NB4 (cell line): ENCODE measurements at regions not wholly inside any gene's neighbourhood (a gene's known extent, or its start where the extent isn't known, plus 50 kb on each side); places are given as distances from the start of the nearest gene placed in this dataset.

Source experiments
- DNase-seq: peaks from one replicate; pipeline ENCODE4 v3.0.0; 2010; ENCODE audit warnings: low read depth
- H3K4me3 ChIP-seq: one replicate; pipeline ENCODE4 v1.5.1; 2011; ENCODE audit warnings: mild to moderate bottlenecking, low read depth, low read length, moderate library complexity
- CTCF ChIP-seq: IDR thresholded peaks from one replicate; pipeline ENCODE4 v1.5.1; 2012; ENCODE audit warnings: low read depth, low read length
- MAX ChIP-seq: IDR thresholded peaks from 2 replicates; pipeline ENCODE4 v1.6.1; 2011; ENCODE audit warnings: low read depth, low read length
- MYC ChIP-seq: IDR thresholded peaks from 2 replicates; pipeline ENCODE4 v1.6.1; 2011; ENCODE audit warnings: low read depth, low read length
- POLR2A ChIP-seq: IDR thresholded peaks from 2 replicates; pipeline ENCODE4 v1.6.1; 2011; ENCODE audit warnings: mild to moderate bottlenecking; ENCODE audit not compliant: insufficient read length; ENCODE audit errors: extremely low read depth

- no peak for DNase-seq
- no peak overlapping the region for H3K4me3 ChIP-seq
- TF ChIP-seq POLR2A (no peak), MAX (no peak), MYC (no peak), CTCF (no peak)
Measured at GRCh38 chr11:28760676-28761390, 652.6 kb downstream of the METTL15 start.

- DNase-seq: no peak
- no peak for TF ChIP-seq CTCF
- TF ChIP-seq MYC: no peak
- TF ChIP-seq MAX: no peak
- no peak for TF ChIP-seq POLR2A
- no peak overlapping the region for H3K4me3 ChIP-seq
Measured at GRCh38 chr11:28759311-28759710, 651.1 kb downstream of the METTL15 start.

- no peak for DNase-seq
- TF ChIP-seq MYC (no peak), POLR2A (no peak), MAX (no peak), CTCF (no peak)
Measured at GRCh38 chr11:28757725-28758515, 649.7 kb downstream of the METTL15 start.

GRCh38 chr11:28756977-28757376 is 648.8 kb downstream of the METTL15 start:
- H3K4me3 ChIP-seq: no peak overlapping the region
- TF ChIP-seq MAX: no peak
- no peak for TF ChIP-seq MYC
- no peak for TF ChIP-seq POLR2A
- TF ChIP-seq CTCF: no peak
- DNase-seq: no peak

More at GRCh38 chr11:28757725-28758515, 649.7 kb downstream of the METTL15 start:
- no peak overlapping the region for H3K4me3 ChIP-seq

GRCh38 chr11:28743061-28743550 is 634.9 kb downstream of the METTL15 start:
- DNase-seq: no peak
- no peak overlapping the region for H3K4me3 ChIP-seq
- no peak for TF ChIP-seq POLR2A
- no peak for TF ChIP-seq MAX
- no peak for TF ChIP-seq CTCF
- TF ChIP-seq MYC: no peak
